Karpas-422 (cell line): ENCODE measurements at regions not wholly inside any gene's neighbourhood (a gene's known extent, or its start where the extent isn't known, plus 50 kb on each side); places are given as distances from the start of the nearest gene placed in this dataset.

Source experiments
- DNase-seq: peaks from one replicate; pipeline ENCODE4 v3.0.0-alpha.2; 2015
- H2AFZ ChIP-seq: fragments of 200-600 bp; sonication (generic); 2 replicates; pipeline ENCODE4 v1.6.1; 2014; ENCODE audit warnings: antibody characterized with exemption, low read length, mixed read lengths
- H3K27ac ChIP-seq: fragments of 200-600 bp; sonication (generic); 2 replicates; pipeline ENCODE4 v1.5.1; 2014; ENCODE audit warnings: mild to moderate bottlenecking, low read length, moderate library complexity
- H3K27me3 ChIP-seq: fragments of 200-600 bp; sonication (generic); 2 replicates; pipeline ENCODE4 v1.6.1; 2014; ENCODE audit warnings: low read length, mixed read lengths
- H3K36me3 ChIP-seq: fragments of 200-600 bp; sonication (generic); 2 replicates; pipeline ENCODE4 v1.6.1; 2014; ENCODE audit warnings: low read length, mixed read lengths; ENCODE audit not compliant: insufficient read depth
- H3K4me1 ChIP-seq: fragments of 200-600 bp; sonication (generic); 2 replicates; pipeline ENCODE4 v1.6.1; 2014; ENCODE audit warnings: mild to moderate bottlenecking, low read length, mixed read lengths
- H3K4me2 ChIP-seq: fragments of 200-600 bp; sonication (generic); 2 replicates; pipeline ENCODE4 v1.6.1; 2014; ENCODE audit warnings: low read length, low read depth, mild to moderate bottlenecking; ENCODE audit not compliant: poor library complexity, severe bottlenecking
- H3K4me3 ChIP-seq: fragments of 200-600 bp; sonication (generic); 2 replicates; pipeline ENCODE4 v1.5.1; 2014; ENCODE audit warnings: mild to moderate bottlenecking, antibody characterized with exemption, low read length, mixed read lengths
- H3K79me2 ChIP-seq: fragments of 200-600 bp; sonication (generic); 2 replicates; pipeline ENCODE4 v1.6.1; 2014; ENCODE audit warnings: mild to moderate bottlenecking, low read length, mixed read lengths
- H3K9ac ChIP-seq: fragments of 200-600 bp; sonication (generic); 2 replicates; pipeline ENCODE4 v1.6.0; 2014; ENCODE audit warnings: low read length
- H3K9me2 ChIP-seq: fragments of 200-600 bp; sonication (generic), shearing (Covaris generic); replicated peaks from 2 replicates; pipeline ENCODE4 v1.6.0; 2014; ENCODE audit warnings: mild to moderate bottlenecking, low read length, moderate library complexity; ENCODE audit not compliant: insufficient read depth
- H3K9me3 ChIP-seq: fragments of 300-700, 200-600 bp; sonication (generic); 2 replicates; pipeline ENCODE4 v1.6.1; 2014; ENCODE audit warnings: low read length, mixed read lengths
- H4K20me1 ChIP-seq: fragments of 200-600 bp; sonication (generic); 2 replicates; pipeline ENCODE4 v1.6.1; 2014; ENCODE audit warnings: mild to moderate bottlenecking, antibody characterized with exemption, low read length, low read depth; ENCODE audit not compliant: insufficient read depth

GRCh38 chr14:101055106-101055662 lies 151.7 kb upstream of the RTL1 start:
- no peaks in the 10 kb centered on the region for H3K27me3 ChIP-seq
- H3K9me2 ChIP-seq = no peaks in the 10 kb centered on the region
- H3K36me3 ChIP-seq = no peaks in the 10 kb centered on the region
- H3K9ac ChIP-seq = no peak overlapping the region
- H3K4me3 ChIP-seq = no peak overlapping the region
- no peaks in the 10 kb centered on the region for H3K79me2 ChIP-seq
- no peaks in the 10 kb centered on the region for H4K20me1 ChIP-seq
- no peak overlapping the region for H3K4me2 ChIP-seq
- DNase-seq = no peak
- H3K9me3 ChIP-seq = no peaks in the 10 kb centered on the region
- no peak overlapping the region for H2AFZ ChIP-seq
- H3K4me1 ChIP-seq = no peaks in the 10 kb centered on the region
- no peak overlapping the region for H3K27ac ChIP-seq

GRCh38 chr14:101055776-101056374 lies 152.4 kb upstream of the RTL1 start:
- no peak overlapping the region for H3K4me2 ChIP-seq
- no peaks in the 10 kb centered on the region for H3K9me3 ChIP-seq
- H3K9ac ChIP-seq = no peak overlapping the region
- no peaks in the 10 kb centered on the region for H4K20me1 ChIP-seq
- H3K36me3 ChIP-seq = no peaks in the 10 kb centered on the region
- DNase-seq = no peak
- no peak overlapping the region for H3K4me3 ChIP-seq
- no peaks in the 10 kb centered on the region for H3K4me1 ChIP-seq
- H3K27ac ChIP-seq = no peak overlapping the region
- H3K9me2 ChIP-seq = no peaks in the 10 kb centered on the region
- no peak overlapping the region for H2AFZ ChIP-seq
- H3K79me2 ChIP-seq = no peaks in the 10 kb centered on the region
- no peaks in the 10 kb centered on the region for H3K27me3 ChIP-seq

- Histone ChIP-seq H3K9me3 (no peaks in the 10 kb centered on the region), H3K4me3 (no peak overlapping the region), H2AFZ (no peak overlapping the region), H3K27me3 (no peaks in the 10 kb centered on the region), H3K36me3 (no peaks in the 10 kb centered on the region), H3K9ac (no peak overlapping the region), H4K20me1 (no peaks in the 10 kb centered on the region), H3K9me2 (no peaks in the 10 kb centered on the region), H3K4me2 (no peak overlapping the region), H3K27ac (no peak overlapping the region), H3K79me2 (no peaks in the 10 kb centered on the region), H3K4me1 (no peaks in the 10 kb centered on the region)
- no peak for DNase-seq
Observed at GRCh38 chr14:101056446-101056845, 152.9 kb upstream of the RTL1 start.

GRCh38 chr14:101057394-101057793 lies 153.9 kb upstream of the RTL1 start:
- Histone ChIP-seq H2AFZ (no peak overlapping the region), H3K79me2 (no peaks in the 10 kb centered on the region), H3K27me3 (no peaks in the 10 kb centered on the region), H3K4me2 (no peak overlapping the region), H3K9me3 (no peaks in the 10 kb centered on the region), H3K4me1 (no peaks in the 10 kb centered on the region), H3K27ac (no peak overlapping the region), H4K20me1 (no peaks in the 10 kb centered on the region), H3K9ac (no peak overlapping the region), H3K36me3 (no peaks in the 10 kb centered on the region), H3K4me3 (no peak overlapping the region), H3K9me2 (no peaks in the 10 kb centered on the region)
- no peak for DNase-seq

- Histone ChIP-seq H3K36me3 (no peaks in the 10 kb centered on the region), H3K4me3 (no peak overlapping the region), H3K9ac (no peak overlapping the region), H3K27ac (no peak overlapping the region), H3K4me2 (no peak overlapping the region), H3K27me3 (no peaks in the 10 kb centered on the region), H2AFZ (no peak overlapping the region), H3K4me1 (no peaks in the 10 kb centered on the region), H4K20me1 (no peaks in the 10 kb centered on the region), H3K9me2 (no peaks in the 10 kb centered on the region), H3K9me3 (no peaks in the 10 kb centered on the region), H3K79me2 (no peaks in the 10 kb centered on the region)
- no peak for DNase-seq
Observed at GRCh38 chr14:101058571-101058970, 155.0 kb upstream of the RTL1 start.

- no peaks in the 10 kb centered on the region for H3K9me2 ChIP-seq
- no peaks in the 10 kb centered on the region for H3K9me3 ChIP-seq
- no peak overlapping the region for H3K4me3 ChIP-seq
- no peak overlapping the region for H3K4me2 ChIP-seq
- H2AFZ ChIP-seq = no peak overlapping the region
- H3K9ac ChIP-seq = no peak overlapping the region
- no peaks in the 10 kb centered on the region for H4K20me1 ChIP-seq
- no peaks in the 10 kb centered on the region for H3K36me3 ChIP-seq
- DNase-seq = peak; percentile 53
- H3K79me2 ChIP-seq = no peaks in the 10 kb centered on the region
- H3K27me3 ChIP-seq = no peaks in the 10 kb centered on the region
- no peak overlapping the region for H3K27ac ChIP-seq
- no peaks in the 10 kb centered on the region for H3K4me1 ChIP-seq
Observed at GRCh38 chr14:101060171-101060601, 156.7 kb upstream of the RTL1 start.

- H3K4me3 ChIP-seq = no peak overlapping the region
- no peak overlapping the region for H3K4me2 ChIP-seq
- no peaks in the 10 kb centered on the region for H3K36me3 ChIP-seq
- H3K79me2 ChIP-seq = no peaks in the 10 kb centered on the region
- H4K20me1 ChIP-seq = no peaks in the 10 kb centered on the region
- no peaks in the 10 kb centered on the region for H3K9me3 ChIP-seq
- no peak overlapping the region for H3K9ac ChIP-seq
- no peak overlapping the region for H3K27ac ChIP-seq
- no peak for DNase-seq
- H3K27me3 ChIP-seq = no peaks in the 10 kb centered on the region
- no peak overlapping the region for H2AFZ ChIP-seq
- no peaks in the 10 kb centered on the region for H3K4me1 ChIP-seq
- no peaks in the 10 kb centered on the region for H3K9me2 ChIP-seq
Observed at GRCh38 chr14:101061411-101062064, 158.0 kb upstream of the RTL1 start.

- Histone ChIP-seq H3K4me3 (no peak overlapping the region), H3K9me2 (no peaks in the 10 kb centered on the region), H3K9ac (no peak overlapping the region), H4K20me1 (no peaks in the 10 kb centered on the region), H3K4me2 (no peak overlapping the region), H3K79me2 (no peaks in the 10 kb centered on the region), H2AFZ (no peak overlapping the region), H3K4me1 (no peaks in the 10 kb centered on the region), H3K36me3 (no peaks in the 10 kb centered on the region), H3K27ac (no peak overlapping the region), H3K27me3 (no peaks in the 10 kb centered on the region), H3K9me3 (no peaks in the 10 kb centered on the region)
- DNase-seq = no peak
Observed at GRCh38 chr14:101062065-101062450, 158.5 kb upstream of the RTL1 start.
